Mesenchymal stem cell (in vitro differentiated cells and primary cell): ENCODE measurements at regions not wholly inside any gene's neighbourhood (a gene's known extent, or its start where the extent isn't known, plus 50 kb on each side); places are given as distances from the start of the nearest gene placed in this dataset.

Experiments
- DNase-seq: peaks from one replicate; pipeline ENCODE4 v3.0.0-alpha.2; 2013
- H2AFZ ChIP-seq: one replicate; pipeline ENCODE4 v1.6.1; 2013; ENCODE audit warnings: low read depth, mild to moderate bottlenecking, control low read depth, inconsistent platforms, low read length, moderate library complexity
- H2AK5ac ChIP-seq: 2 replicates; pipeline ENCODE4 v1.6.1; 2013; ENCODE audit warnings: low read length, moderate library complexity, mild to moderate bottlenecking, inconsistent platforms; ENCODE audit not compliant: severe bottlenecking
- H2BK120ac ChIP-seq: one replicate; pipeline ENCODE4 v1.6.1; 2013; ENCODE audit warnings: low read depth, mild to moderate bottlenecking, inconsistent platforms, low read length, moderate library complexity
- H2BK12ac ChIP-seq, 2 experiments: one replicate each; pipeline ENCODE4 v1.6.1; 2013; ENCODE audit warnings: inconsistent platforms in 2 of 2, low read length in 2 of 2, mild to moderate bottlenecking in 2 of 2, moderate library complexity in 2 of 2, control low read depth in 1 of 2
- H2BK15ac ChIP-seq: one replicate; pipeline ENCODE4 v1.6.1; 2013; ENCODE audit warnings: mild to moderate bottlenecking, low read depth, inconsistent platforms; ENCODE audit not compliant: poor library complexity, severe bottlenecking
- H2BK5ac ChIP-seq: 2 replicates; pipeline ENCODE4 v1.6.1; 2013; ENCODE audit warnings: low read depth, mild to moderate bottlenecking, low read length, control low read depth, inconsistent platforms; ENCODE audit not compliant: poor library complexity, severe bottlenecking
- H3K14ac ChIP-seq, 2 experiments: one replicate each; pipeline ENCODE4 v1.6.1; 2013; ENCODE audit warnings: inconsistent platforms in 2 of 2, low read length in 2 of 2, control low read depth in 1 of 2, mild to moderate bottlenecking in 1 of 2, moderate library complexity in 1 of 2
- H3K18ac ChIP-seq, 2 experiments: one replicate each; pipeline ENCODE4 v1.6.1; 2013; ENCODE audit warnings: inconsistent platforms in 2 of 2, low read length in 2 of 2, control low read depth in 1 of 2, low read depth in 1 of 2, mild to moderate bottlenecking in 1 of 2
- H3K23ac ChIP-seq, 2 experiments: one replicate each; pipeline ENCODE4 v1.6.1; 2013; ENCODE audit warnings: inconsistent platforms in 2 of 2, low read length in 2 of 2, mild to moderate bottlenecking in 2 of 2, moderate library complexity in 2 of 2, control low read depth in 1 of 2
- H3K27ac ChIP-seq: 2 replicates; pipeline ENCODE4 v1.5.1; 2013; ENCODE audit warnings: mild to moderate bottlenecking, moderate library complexity, low read length, control low read depth, inconsistent platforms; ENCODE audit not compliant: poor library complexity, severe bottlenecking
- H3K27me3 ChIP-seq, 2 experiments: 2 replicates each; pipeline versions ENCODE4 v1.6.1 to v1.7.0; 2013; ENCODE audit warnings: low read length in 2 of 2, mild to moderate bottlenecking in 2 of 2, moderate library complexity in 2 of 2, control low read depth in 1 of 2, inconsistent platforms in 1 of 2; ENCODE audit not compliant: control insufficient read depth in 1 of 2, insufficient read depth in 1 of 2
- H3K36me3 ChIP-seq, 2 experiments: 2 replicates each; pipeline versions ENCODE4 v1.6.1 to v1.7.0; 2013; ENCODE audit warnings: low read length in 2 of 2, control low read depth in 1 of 2, inconsistent platforms in 1 of 2, low read depth in 1 of 2, mild to moderate bottlenecking in 1 of 2; ENCODE audit not compliant: insufficient read depth in 2 of 2, control insufficient read depth in 1 of 2
- H3K4ac ChIP-seq, 2 experiments: one replicate each; pipeline ENCODE4 v1.6.1; 2013; ENCODE audit warnings: inconsistent platforms in 2 of 2, low read length in 2 of 2, mild to moderate bottlenecking in 2 of 2, moderate library complexity in 2 of 2, control low read depth in 1 of 2, low read depth in 1 of 2
- H3K4me1 ChIP-seq: 2 replicates; pipeline ENCODE4 v1.6.1; 2013; ENCODE audit warnings: low read depth, low read length, control low read depth; ENCODE audit not compliant: control insufficient read depth, insufficient read depth
- H3K4me2 ChIP-seq: 2 replicates; pipeline ENCODE4 v1.6.1; 2013; ENCODE audit warnings: low read length, mild to moderate bottlenecking, inconsistent platforms; ENCODE audit not compliant: poor library complexity, severe bottlenecking
- H3K4me3 ChIP-seq, 2 experiments: 2 replicates each; pipeline versions ENCODE4 v1.5.1 to v1.7.0; 2013; ENCODE audit warnings: low read length in 2 of 2, mild to moderate bottlenecking in 2 of 2, control low read depth in 1 of 2, low read depth in 1 of 2; ENCODE audit not compliant: insufficient read depth in 1 of 2
- H3K79me1 ChIP-seq: replicated peaks from 2 replicates; pipeline ENCODE4 v1.6.1; 2013; ENCODE audit warnings: mild to moderate bottlenecking, control low read depth, low read length, inconsistent platforms; ENCODE audit not compliant: poor library complexity, severe bottlenecking
- H3K9ac ChIP-seq: 2 replicates; pipeline ENCODE4 v1.7.0; 2013; ENCODE audit warnings: mild to moderate bottlenecking, low read length, moderate library complexity
- H3K9me3 ChIP-seq: 2 replicates; pipeline ENCODE4 v1.7.0; 2013; ENCODE audit warnings: mild to moderate bottlenecking, low read length; ENCODE audit not compliant: control insufficient read depth
- H4K8ac ChIP-seq: one replicate; pipeline ENCODE4 v1.6.1; 2013; ENCODE audit warnings: inconsistent platforms, mild to moderate bottlenecking, low read length, moderate library complexity
- H4K91ac ChIP-seq: one replicate; pipeline ENCODE4 v1.6.1; 2013; ENCODE audit warnings: mild to moderate bottlenecking, low read length, inconsistent platforms
- WGBS: methylation state at CpG from one replicate; pipeline ENCODE4 v1.1.7; 2013; ENCODE audit warnings: mixed read lengths; 5-methylcytosine and 5-hydroxymethylcytosine counted together

GRCh38 chr22:49451070-49451840 is 376.4 kb downstream of the BRD1 start:
- Histone ChIP-seq H4K8ac (no peak overlapping the region), H2BK12ac (no peak overlapping the region), H3K4me2 (no peak overlapping the region), H3K79me1 (no peaks in the 10 kb centered on the region), H4K91ac (peak overlapping the region; percentile 46), H3K27ac (no peak overlapping the region), H3K23ac (no peak overlapping the region), H3K4me3 (no peak overlapping the region), H3K14ac (no peak overlapping the region), H2AK5ac (no peak overlapping the region), H2BK15ac (no peak overlapping the region), H3K9ac (no peak overlapping the region), H3K9me3 (peaks cover 7% of the 10 kb centered on the region), H2AFZ (no peak overlapping the region), H3K27me3 (peaks cover 0 to 4% of the 10 kb centered on the region in 2 experiments), H2BK5ac (no peak overlapping the region), H2BK120ac (no peak overlapping the region), H3K4me1 (no peaks in the 10 kb centered on the region), H3K36me3 (no peaks in the 10 kb centered on the region), H3K4ac (no peak overlapping the region), H3K18ac (no peak overlapping the region)
- no peak for DNase-seq
- 61% methylated on average over 15 of the region's 17 CpGs for WGBS

- DNase-seq: no peak
- WGBS: 2% methylated on average over 8 of the region's 9 CpGs
- no peak overlapping the region for H2AK5ac ChIP-seq
- no peak overlapping the region for H2BK15ac ChIP-seq
- peaks cover 0 to 4% of the 10 kb centered on the region in 2 experiments for H3K27me3 ChIP-seq
- H2AFZ ChIP-seq: no peak overlapping the region
- H3K9me3 ChIP-seq: peaks cover 7% of the 10 kb centered on the region
- no peak overlapping the region for H3K9ac ChIP-seq
- H3K4me1 ChIP-seq: no peaks in the 10 kb centered on the region
- no peak overlapping the region for H2BK5ac ChIP-seq
- no peak overlapping the region for H3K14ac ChIP-seq
- H3K23ac ChIP-seq: no peak overlapping the region
- H3K18ac ChIP-seq: no peak overlapping the region
- H4K91ac ChIP-seq: no peak overlapping the region
- H3K36me3 ChIP-seq: no peaks in the 10 kb centered on the region
- no peak overlapping the region for H3K4me3 ChIP-seq
- no peak overlapping the region for H3K27ac ChIP-seq
- H4K8ac ChIP-seq: no peak overlapping the region
- H2BK12ac ChIP-seq: no peak overlapping the region
- no peak overlapping the region for H3K4me2 ChIP-seq
- H3K79me1 ChIP-seq: no peaks in the 10 kb centered on the region
- no peak overlapping the region for H2BK120ac ChIP-seq
- no peak overlapping the region for H3K4ac ChIP-seq
These were observed 377.2 kb downstream of the BRD1 start for GRCh38 chr22:49450498-49450897.

- H3K9ac ChIP-seq: no peak overlapping the region
- no peak overlapping the region for H3K27ac ChIP-seq
- H2AK5ac ChIP-seq: no peak overlapping the region
- no peak overlapping the region for H4K8ac ChIP-seq
- no peak overlapping the region for H3K4ac ChIP-seq
- H3K27me3 ChIP-seq: peaks cover 0 to 4% of the 10 kb centered on the region in 2 experiments
- H2BK12ac ChIP-seq: no peak overlapping the region
- no peak overlapping the region for H3K23ac ChIP-seq
- H3K79me1 ChIP-seq: no peaks in the 10 kb centered on the region
- H3K9me3 ChIP-seq: peaks cover 7% of the 10 kb centered on the region
- H3K4me1 ChIP-seq: no peaks in the 10 kb centered on the region
- no peak overlapping the region for H3K18ac ChIP-seq
- no peak overlapping the region for H2BK15ac ChIP-seq
- H3K4me3 ChIP-seq: no peak overlapping the region
- H3K14ac ChIP-seq: no peak overlapping the region
- no peak overlapping the region for H2BK120ac ChIP-seq
- 33% methylated on average over 34 of the region's 38 CpGs for WGBS
- H3K36me3 ChIP-seq: no peaks in the 10 kb centered on the region
- H4K91ac ChIP-seq: no peak overlapping the region
- H2AFZ ChIP-seq: no peak overlapping the region
- no peak overlapping the region for H2BK5ac ChIP-seq
- DNase-seq: no peak
- H3K4me2 ChIP-seq: no peak overlapping the region
These were observed 377.7 kb downstream of the BRD1 start for GRCh38 chr22:49449811-49450446.

GRCh38 chr22:49449377-49449776 is 378.3 kb downstream of the BRD1 start:
- Histone ChIP-seq H3K18ac (no peak overlapping the region), H3K4me3 (peak overlapping the region in 1 of 2 experiments; percentile 5)
- no peak for DNase-seq

More at GRCh38 chr22:49449377-49449776, 378.3 kb downstream of the BRD1 start:
- Histone ChIP-seq H2AK5ac (no peak overlapping the region), H3K27ac (no peak overlapping the region), H4K8ac (no peak overlapping the region), H3K9me3 (peaks cover 7% of the 10 kb centered on the region), H3K4ac (no peak overlapping the region), H2BK15ac (no peak overlapping the region), H2BK5ac (no peak overlapping the region), H2AFZ (no peak overlapping the region), H3K9ac (no peak overlapping the region), H3K4me1 (no peaks in the 10 kb centered on the region), H3K27me3 (peaks cover 0 to 4% of the 10 kb centered on the region in 2 experiments), H3K23ac (no peak overlapping the region), H2BK12ac (no peak overlapping the region), H4K91ac (no peak overlapping the region), H3K79me1 (no peaks in the 10 kb centered on the region), H3K14ac (no peak overlapping the region), H3K36me3 (no peaks in the 10 kb centered on the region), H3K4me2 (no peak overlapping the region), H2BK120ac (no peak overlapping the region)
- WGBS: 85% methylated on average over 15 of the region's 16 CpGs
